RCC 7860 (cell line): ENCODE measurements at regions not wholly inside any gene's neighbourhood (a gene's known extent, or its start where the extent isn't known, plus 50 kb on each side); places are given as distances from the start of the nearest gene placed in this dataset.
"Not testable (repeated sequence)": the region's sequence is repeated elsewhere in the genome, so short reads cannot be mapped to it uniquely, and the experiment has no call there.

Experiments
- DNase-seq: peaks from one replicate; pipeline ENCODE4 v3.0.0-alpha.2; 2015; ENCODE audit warnings: low spot score
- FAIRE-seq: peaks from 2 replicates; lab custom pipeline; 2012; peaks lifted over from hg19 to GRCh38; lab: Jason Lieb, UNC

DNA sequence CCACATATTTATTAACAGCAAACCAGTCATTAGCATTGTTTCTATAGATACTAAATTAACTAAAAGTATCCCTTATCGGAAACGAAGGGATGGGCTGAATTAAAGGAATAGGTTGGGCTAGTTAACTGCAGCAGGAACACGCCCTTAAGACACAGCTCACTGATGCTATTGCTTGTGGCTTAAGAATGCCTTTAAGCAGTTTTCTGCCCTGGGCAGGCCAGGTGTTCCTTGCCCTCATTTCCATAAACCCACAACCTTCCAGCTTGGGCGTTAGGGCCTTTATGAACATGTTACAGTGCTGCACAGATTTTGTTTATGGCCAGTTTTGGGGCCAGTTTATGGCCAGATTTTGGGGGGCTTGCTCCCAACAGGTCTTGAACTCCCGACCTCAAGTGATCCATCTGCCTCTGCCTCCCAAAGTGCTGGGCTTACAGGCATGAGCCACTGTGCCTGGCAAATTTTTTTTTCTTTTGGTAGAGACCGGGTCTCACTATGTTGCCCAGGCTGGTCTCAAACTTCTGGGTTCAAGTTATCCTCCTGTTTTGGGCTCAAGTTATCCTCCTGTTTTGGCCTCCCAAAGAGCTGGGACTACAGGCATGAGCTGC, 90.1 kb upstream of the GRIN2A start:
- DNase-seq, FAIRE-seq: not testable (repeated sequence)

- not testable (repeated sequence) for FAIRE-seq
These were observed 93.2 kb upstream of the GRIN2A start for GRCh38 chr16:10275214-10275996.

GRCh38 chr16:10277597-10277996, 95.4 kb upstream of the GRIN2A start:
- DNase-seq = no peak
- no peak for FAIRE-seq

More at GRCh38 chr16:10275214-10275996, 93.2 kb upstream of the GRIN2A start:
- not testable (repeated sequence) for DNase-seq

- FAIRE-seq (no peak), DNase-seq (no peak)
These were observed 98.3 kb upstream of the GRIN2A start for GRCh38 chr16:10280262-10281170.

DNA sequence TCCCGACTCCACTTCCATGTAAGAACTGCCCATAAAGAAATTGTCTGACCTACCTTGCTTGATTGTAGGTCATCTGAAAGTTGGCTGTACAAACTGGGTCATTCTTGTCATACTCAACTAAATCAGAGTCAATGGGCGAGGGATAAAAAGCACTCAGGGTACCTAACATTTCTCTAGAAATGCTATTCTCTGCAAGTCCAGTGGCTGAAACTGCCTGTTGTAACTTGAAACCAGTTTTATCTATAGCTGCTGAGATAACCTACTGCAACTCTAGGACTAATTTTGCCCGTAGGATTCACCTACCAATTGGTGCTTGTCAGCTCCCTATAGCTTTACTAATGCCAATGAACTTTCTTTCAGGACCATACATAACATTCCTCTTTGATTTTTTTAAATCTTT, 100.1 kb upstream of the GRIN2A start:
- FAIRE-seq = no peak
- no peak for DNase-seq

- DNase-seq, FAIRE-seq: not testable (repeated sequence)
These were observed 101.0 kb upstream of the GRIN2A start for GRCh38 chr16:10283246-10283645.

- DNase-seq, FAIRE-seq: not testable (repeated sequence)
These were observed 95.3 kb upstream of the ATF7IP2 start for GRCh38 chr16:10290467-10291105.

- FAIRE-seq, DNase-seq: not testable (repeated sequence)
These were observed 93.7 kb upstream of the ATF7IP2 start for GRCh38 chr16:10292197-10292596.

GRCh38 chr16:10292976-10293375, 92.9 kb upstream of the ATF7IP2 start:
- DNase-seq, FAIRE-seq: not testable (repeated sequence)

DNA sequence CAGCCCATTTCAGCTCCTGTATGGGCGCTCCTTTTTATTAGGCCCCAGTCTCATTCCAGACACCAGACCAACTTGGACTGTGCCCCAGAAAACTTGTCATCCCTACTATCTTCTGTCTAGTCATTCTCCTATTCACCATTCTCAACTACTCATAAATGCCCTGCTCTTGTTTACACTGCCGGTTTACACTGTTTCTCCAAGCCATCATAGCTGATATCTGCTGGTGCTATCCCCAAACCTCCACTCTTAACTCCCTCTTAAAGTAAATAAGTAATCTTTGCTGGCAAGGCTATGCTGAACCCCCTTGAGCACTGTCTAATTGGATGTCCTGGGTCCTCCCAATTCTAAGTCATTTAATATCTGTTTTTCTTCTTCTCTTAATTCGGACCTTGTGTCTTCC, 91.7 kb upstream of the ATF7IP2 start:
- DNase-seq, FAIRE-seq: not testable (repeated sequence)

DNA sequence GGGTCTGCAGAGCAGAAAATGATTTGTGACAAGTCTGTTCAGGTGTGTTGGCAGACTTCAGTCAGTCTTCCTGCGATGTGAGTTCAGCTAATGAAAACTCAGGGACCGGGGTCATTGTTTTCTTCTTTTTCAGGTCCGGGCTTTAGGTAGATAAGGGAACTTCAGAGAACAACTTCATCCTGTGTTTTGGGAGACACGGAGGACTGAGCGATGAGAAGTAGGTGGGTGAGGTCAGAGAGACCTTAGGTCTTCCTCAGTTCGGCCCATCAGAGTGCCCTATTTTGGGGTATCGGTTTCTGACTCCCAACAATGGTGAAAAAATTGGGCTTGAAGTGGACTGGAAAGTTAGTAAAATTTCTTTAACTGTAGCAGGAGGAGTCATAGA, 88.9 kb upstream of the ATF7IP2 start:
- no peak for FAIRE-seq
- no peak for DNase-seq

DNA sequence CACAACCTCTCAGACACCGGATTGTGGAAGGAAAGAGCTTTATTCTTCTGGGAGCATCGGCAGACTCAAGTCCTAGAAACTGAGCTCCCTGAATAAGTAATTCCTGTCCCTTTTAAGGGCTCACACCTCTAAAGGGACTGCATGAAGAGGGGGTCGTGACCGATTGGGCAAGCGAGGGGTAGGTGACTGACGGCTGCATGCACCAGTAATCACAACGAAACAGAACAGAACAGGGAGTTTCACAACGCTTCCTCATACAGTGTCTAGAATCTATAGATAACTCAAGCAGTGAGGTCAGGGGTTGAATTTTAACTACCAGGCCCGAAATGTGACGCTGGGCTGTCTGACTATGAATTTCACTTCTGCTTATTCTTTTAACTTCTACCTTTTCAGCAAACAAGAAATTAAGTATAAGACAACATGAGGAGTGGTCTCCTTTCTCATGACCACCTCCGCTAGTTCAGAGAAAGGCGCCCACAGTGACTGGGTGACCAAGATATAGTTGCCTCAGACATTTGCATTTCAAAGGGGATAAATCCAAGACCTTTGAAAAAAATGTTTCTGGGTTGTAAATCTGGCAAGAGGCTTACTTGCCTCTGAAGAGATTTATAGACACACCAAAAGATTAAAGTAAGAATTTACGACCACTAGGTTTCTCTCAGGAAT, 88.4 kb upstream of the ATF7IP2 start:
- no peak for DNase-seq
- FAIRE-seq = no peak

DNA sequence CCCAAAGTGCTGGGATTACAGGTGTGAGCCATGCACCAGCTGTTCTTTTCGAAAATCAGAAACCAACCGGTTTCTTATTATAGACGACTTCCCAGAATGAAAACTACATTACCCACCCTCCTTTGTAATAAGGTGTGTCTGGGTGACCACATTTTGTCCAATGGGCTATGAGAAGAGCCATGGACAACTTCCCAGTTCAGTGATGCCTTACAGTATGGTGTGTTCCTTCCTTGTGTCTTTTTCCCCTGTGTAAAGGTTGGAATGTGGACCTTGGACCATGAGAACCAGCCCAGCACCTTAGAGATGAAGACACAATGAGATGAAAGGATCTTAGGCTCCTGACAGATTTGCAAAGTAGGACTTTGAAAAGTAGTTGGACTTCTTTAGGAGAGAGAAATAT, 85.0 kb upstream of the ATF7IP2 start:
- FAIRE-seq = no peak
- DNase-seq = no peak

GRCh38 chr16:10301547-10301946, 84.3 kb upstream of the ATF7IP2 start:
- DNase-seq, FAIRE-seq: not testable (repeated sequence)

GRCh38 chr16:10305912-10306311, 79.9 kb upstream of the ATF7IP2 start:
- FAIRE-seq = no peak
- DNase-seq = no peak

DNA sequence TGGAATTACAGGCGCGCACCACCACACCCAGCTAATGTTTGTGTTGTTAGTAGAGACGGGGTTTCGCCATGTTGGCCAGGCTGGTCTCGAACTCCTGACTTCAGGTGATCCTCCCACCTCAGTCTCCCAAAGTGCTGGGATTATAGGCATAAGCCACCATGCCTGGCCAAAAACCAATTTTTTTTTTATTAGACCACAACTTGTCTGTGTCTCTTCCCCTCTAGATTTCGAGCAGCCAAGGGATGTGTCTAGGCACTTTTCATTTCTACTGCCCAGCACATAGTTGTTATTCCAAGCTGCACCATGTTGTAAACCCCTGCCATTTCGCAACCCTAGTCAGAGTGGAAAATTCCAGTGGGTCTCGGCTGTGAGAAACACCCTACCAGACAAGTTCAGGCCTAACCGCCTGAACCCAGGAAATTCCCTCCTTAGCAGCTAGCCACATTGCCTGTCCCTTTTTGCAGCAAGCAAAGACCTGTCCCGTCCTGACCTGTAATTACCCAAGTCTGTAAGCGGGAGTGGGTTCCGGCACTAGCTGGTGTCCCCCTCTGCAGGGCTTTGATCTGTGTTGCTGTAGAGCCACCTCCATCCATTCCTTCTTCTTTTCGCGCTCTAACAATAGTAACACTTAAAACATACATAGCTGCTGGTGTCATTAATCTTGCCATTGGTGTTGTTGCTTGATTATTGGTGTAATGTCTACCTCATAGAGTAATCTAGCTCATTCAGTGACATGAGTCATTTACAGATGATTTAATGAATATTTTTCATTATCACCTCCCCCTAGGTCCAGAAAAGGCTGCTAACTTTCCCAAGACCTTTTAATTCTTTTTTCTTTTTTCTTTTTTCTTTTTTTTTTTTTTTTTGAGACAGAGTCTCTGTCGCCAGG, 77.3 kb upstream of the ATF7IP2 start:
- no peak for FAIRE-seq
- no peak for DNase-seq

DNA sequence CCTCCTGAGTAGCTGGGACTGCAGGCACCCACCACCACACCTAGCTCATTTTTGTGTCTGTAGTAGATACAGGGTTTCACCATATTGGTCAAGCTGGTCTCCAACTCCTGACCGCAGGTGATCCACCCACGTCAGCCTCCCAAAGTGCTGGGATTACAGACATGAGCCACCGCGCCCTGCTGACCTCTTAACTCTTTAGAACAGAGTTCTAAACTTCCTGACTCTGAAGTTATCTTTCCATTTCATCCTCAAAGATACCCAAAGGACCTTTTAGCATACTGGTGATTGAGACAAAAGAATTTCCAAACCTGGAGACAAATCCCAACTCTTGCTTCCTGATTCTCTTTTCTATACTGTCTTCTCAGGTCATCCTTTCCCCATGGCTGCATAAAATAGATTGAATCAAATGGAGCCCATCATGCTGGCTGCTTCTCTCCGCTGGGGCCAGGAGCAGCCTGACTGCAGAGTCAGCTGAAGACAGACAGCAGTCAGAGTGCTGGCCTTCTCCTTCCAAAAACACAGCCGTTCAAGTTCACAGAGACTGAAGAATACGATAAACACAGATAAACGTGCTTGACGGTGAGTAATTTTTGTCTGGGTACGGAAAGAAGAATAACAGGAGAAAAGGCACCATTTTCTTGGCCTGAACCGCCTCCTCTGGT, 76.5 kb upstream of the ATF7IP2 start:
- DNase-seq = no peak
- FAIRE-seq = no peak

DNA sequence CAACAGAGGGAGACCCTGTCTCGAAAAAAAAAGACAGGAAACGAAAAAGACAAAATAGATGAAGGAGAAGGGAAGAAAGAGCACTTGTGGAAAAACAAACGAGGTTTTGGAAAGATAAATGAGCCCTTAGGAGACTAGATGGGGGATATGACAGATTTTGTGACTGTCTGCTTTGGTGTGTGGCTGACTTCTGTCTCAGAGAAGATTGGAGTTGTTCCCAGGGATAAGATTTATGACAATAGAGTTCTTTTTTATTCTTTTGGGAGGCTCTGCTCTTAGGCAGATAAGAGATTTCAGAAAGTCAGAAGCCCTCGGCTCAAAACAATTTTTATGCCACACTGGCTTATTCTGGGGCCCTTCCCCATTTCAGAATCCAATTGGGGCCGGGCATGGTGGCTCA, 73.9 kb upstream of the ATF7IP2 start:
- FAIRE-seq (no peak), DNase-seq (no peak)
